DMS114 treated with DMSO at 0.1 percent for 48 hours (cell line): ENCODE measurements at regions not wholly inside any gene's neighbourhood (a gene's known extent, or its start where the extent isn't known, plus 50 kb on each side); places are given as distances from the start of the nearest gene placed in this dataset.

Source experiments
- DNase-seq: peaks from one replicate; lab custom pipeline; 2025; ENCODE audit not compliant: unreplicated experiment; lab: John Stamatoyannopoulos, UW

DNA sequence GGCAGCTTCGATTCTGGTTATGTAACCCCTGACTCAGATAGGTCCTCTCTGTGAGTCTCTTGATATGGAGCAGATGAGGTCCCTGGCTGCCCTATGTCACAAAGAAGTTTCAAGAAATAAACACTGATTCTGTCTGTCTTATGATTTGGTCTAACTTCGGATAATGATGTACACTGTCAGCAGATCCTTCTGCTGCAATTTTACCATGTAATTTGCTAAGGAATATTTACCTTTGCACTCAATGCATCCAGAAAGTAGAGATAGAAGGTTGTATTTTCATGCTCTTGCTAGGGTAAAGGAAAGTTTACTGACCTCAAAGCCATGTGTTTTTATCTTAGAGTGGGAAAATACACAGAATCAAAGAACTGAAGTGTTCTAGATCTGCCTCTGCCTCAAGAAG lies 98.2 kb downstream of the KLF5 start:
- no peak for DNase-seq

DNA sequence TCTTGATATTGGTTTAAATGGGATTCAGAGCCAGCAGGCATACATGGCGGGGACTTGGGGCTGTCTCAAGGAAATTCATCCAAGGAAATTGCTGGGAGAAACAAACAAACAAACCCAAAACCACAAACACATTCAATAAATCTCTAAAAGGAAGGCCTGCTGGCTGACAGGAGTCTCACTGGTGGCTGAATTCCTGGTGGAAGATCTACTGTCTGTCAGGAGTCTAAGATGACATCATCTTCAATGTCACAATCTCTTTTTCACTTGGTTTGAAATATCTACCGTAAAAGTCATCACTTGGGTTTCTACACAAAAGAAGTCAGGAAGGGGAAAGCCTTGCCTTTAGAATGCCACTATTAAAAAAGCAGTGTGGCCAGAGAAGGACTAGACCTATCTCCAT lies 87.9 kb downstream of the KLF5 start:
- DNase-seq: no peak

DNA sequence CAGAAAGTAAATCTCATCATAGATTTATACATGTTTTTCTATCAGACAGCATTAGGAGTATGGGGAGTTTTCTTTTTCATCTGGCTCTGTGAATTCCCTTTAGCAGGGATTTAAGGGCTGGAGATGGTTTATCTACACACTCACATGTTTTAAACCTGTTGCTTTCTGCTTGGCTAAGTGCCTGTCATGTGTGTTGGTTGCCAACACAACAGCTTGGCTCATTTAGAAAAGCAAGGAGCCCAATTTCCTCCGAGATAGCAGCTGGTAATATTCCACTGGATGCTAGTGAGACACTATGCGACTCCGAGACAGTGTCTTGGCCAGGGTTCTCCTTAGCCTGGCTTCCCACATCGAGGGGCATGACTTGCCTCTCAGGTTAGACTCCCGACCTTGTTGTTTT lies 83.3 kb downstream of the KLF5 start:
- DNase-seq: no peak

DNA sequence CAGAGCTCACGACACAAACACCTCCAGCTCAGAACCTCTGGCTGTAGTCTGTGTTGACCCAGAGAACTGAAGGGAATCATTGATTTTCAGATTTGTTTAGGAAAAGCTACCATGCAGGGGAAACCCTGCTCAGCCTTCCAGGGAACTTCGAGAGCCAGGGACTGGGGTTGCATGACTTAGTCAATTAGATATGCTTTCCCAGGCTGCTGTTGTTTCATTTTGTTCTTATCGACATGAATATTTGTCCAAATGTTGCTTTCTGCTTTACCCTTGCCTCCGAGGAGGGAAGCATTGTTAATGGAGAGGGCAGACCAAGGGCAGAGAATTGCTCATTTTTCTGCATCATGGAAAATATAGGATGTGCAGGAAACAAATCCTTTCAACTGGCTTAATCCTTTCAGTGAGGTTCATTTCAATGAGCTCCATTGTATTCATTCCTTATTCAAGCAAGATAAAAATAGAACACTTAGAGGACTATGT lies 82.5 kb downstream of the KLF5 start:
- DNase-seq: no peak

DNA sequence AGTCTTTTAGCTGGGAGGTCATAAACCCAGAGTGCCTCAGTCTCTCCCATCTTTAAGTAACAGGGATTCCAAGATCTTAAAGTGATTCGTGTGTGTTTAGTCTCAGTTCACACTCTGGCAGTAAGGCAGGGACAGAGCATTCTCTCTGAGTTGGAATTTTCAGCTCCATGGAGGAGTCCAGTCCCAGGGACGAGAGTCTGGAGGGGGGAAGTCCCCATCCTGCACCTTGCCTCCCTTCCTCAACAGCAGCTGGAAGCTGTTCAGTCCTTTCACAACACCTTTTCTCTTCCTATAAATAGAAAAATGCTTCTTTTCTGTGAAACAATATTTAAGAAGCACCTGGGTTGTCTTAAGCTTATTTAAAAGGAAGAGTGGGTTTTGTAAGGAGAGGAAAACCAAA lies 82.0 kb downstream of the KLF5 start:
- DNase-seq: no peak

DNA sequence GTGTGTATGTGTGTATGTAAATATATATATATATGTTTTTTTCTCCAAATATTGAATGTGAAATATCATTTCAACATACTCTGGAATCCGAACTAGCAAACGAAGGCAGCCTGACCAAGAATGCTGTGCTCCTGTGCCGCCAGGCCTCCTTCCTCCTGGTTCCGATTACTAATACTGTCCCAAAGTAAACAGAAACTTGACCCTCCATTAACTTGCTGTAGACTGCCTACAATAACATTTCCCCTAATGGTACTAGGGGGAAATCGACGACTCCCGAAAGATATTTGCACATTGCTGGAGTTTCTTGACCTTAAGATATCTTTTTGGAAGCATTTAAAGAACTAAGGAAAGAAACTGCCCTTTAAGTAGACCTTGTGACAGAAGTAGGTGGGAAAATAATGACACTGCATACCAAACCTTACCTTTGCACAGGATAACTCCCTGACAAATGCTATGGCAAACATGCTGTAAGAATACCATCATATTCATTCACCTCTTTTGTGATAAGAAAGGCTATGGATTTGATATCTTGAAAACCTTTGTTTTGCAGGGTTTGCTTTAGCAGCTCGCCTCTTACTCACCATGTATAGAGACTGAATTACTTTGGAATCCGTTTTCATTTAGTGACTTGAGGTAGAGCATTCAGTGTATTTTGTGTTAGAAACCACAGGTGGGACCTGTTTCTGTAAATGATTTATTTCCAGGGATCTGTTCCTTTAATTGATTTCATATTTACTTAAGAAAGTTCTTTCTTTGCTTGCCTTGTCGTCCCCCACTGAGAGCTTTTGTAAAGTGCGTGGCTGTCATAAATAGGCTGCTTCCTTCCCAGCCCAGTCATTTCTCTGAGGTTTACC lies 80.1 kb downstream of the KLF5 start:
- DNase-seq: no peak

DNA sequence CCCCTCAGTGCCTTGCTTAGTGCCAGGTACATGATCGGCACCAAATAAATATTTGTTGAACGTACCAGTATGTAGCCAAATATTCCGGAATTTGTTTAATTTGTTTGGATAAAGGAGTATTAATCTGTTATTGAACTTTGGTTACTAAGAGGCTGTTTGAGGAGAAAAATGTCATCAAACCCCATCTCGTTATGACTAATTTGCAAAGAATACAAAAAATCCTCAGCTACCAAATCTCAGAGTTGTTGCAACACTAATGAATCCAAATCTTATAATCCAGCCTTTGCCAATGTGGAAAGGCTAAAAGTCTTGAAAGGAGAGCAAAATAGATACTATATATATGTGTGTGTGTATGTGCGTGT lies 79.5 kb downstream of the KLF5 start:
- no peak for DNase-seq

DNA sequence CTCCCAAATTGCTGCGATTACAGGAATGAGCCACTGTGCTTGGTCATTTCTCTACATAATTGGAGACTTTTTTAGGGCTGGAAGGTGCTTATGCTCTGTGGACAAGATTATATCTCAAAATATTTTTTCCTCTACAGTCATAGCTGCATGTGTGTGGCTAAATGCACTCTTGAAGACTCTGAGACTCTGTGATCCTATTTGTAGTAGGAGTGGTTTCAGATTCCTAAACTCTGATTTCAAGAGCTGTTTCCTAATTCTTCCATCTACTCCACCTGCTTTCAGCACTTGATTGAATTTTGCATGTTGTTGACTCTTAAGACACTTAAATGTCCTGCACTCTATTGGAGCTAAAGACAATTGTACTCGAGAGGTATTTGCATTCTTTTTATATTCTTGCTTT lies 78.0 kb downstream of the KLF5 start:
- no peak for DNase-seq

DNA sequence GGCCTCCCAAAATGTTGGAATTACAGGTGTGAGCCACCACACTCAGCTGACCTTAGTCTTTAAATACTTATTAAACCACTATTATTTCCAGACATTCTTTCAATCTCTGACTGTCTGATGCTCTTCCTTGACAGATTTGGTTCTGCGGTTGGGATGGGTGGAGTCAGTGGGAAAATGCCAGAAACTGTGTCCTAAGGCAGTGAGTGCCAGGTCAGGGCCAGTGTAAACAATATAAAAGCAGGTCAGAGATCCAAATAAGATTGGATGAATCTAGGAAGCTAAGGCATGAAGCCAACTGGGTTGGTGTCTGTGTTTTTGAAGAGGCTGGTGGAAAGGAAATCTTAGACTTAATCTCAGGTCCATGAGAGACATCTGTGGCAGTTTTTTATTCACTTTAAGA lies 74.7 kb downstream of the KLF5 start:
- no peak for DNase-seq

DNA sequence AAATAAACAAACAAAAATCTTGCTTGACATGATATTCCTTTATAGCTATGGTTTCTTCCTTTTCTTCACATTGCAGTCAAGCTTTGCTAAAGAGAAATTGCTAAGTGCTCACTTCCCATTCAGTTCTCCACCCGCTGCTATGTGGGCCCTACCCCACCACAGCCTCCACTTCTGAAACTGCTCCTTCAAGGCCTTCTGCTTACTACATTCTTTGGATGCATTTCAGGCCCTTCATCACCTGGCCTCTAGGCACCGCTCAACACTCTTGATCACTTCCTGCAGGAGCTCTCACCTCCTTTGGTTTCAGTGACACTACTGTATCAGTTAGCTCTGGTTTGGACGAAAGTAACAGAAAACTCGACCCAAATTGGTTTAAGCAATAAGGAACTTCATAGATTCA lies 72.4 kb downstream of the KLF5 start:
- DNase-seq: no peak

DNA sequence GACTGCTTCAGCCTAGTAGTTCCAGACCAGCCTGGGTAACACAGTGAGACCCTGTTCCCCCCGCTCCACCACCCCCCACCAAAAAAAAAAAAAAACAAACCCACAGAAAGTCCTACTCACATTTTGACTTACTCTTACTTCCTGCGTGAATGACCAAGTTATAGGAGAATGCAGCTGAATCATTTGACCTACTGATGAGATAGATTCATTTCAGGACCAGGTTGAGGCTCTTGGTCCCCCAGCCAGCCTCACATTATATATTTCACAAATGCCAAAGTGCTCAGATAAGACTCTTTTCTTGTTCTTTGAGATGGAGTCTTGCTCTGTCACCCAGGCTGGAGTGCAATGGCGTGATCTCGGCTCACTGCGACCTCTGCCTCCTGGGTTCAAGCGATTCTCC lies 70.2 kb downstream of the KLF5 start:
- no peak for DNase-seq
